ENCODE measurements at regions not wholly inside any gene's neighbourhood (a gene's known extent, or its start where the extent isn't known, plus 50 kb on each side); places are given as distances from the start of the nearest gene placed in this dataset.

- no peak for TF ChIP-seq CTCF (IDR thresholded peaks at IDR 0.05; ENCODE audit: unreplicated experiment)
- H3K27ac Mint-ChIP-seq: no peak overlapping the region
- H3K36me3 Mint-ChIP-seq (ENCODE audit: insufficient read depth): no peaks in the 10 kb centered on the region
- no peaks in the 10 kb centered on the region for H3K9me3 Mint-ChIP-seq (ENCODE audit: low read depth)
- peaks cover 2% of the 10 kb centered on the region for H3K4me1 Mint-ChIP-seq (ENCODE audit: low read depth)
- no peak overlapping the region for H3K4me3 Mint-ChIP-seq (ENCODE audit: low read depth)
- H3K27me3 Mint-ChIP-seq: no peaks in the 10 kb centered on the region
- no peak for DNase-seq (ENCODE audit: low spot score, unreplicated experiment)
Observed at GRCh38 chr6:81067057-81067456, 685.4 kb downstream of the TENT5A start.

- Mint-ChIP-seq H3K27ac (no peak overlapping the region), H3K4me3 (ENCODE audit: low read depth) (no peak overlapping the region), H3K27me3 (no peaks in the 10 kb centered on the region), H3K36me3 (ENCODE audit: insufficient read depth) (no peaks in the 10 kb centered on the region), H3K4me1 (ENCODE audit: low read depth) (no peaks in the 10 kb centered on the region), H3K9me3 (ENCODE audit: low read depth) (no peaks in the 10 kb centered on the region)
- DNase-seq (ENCODE audit: low spot score, unreplicated experiment): no peak
- no peak for TF ChIP-seq CTCF (IDR thresholded peaks at IDR 0.05; ENCODE audit: unreplicated experiment)
Observed at GRCh38 chr6:81063891-81064290, 688.6 kb downstream of the TENT5A start.

GRCh38 chr6:81054036-81054435, 698.4 kb downstream of the TENT5A start:
- DNase-seq (ENCODE audit: low spot score, unreplicated experiment): no peak
- Mint-ChIP-seq H3K36me3 (ENCODE audit: insufficient read depth) (no peaks in the 10 kb centered on the region), H3K27ac (no peak overlapping the region), H3K4me1 (ENCODE audit: low read depth) (no peaks in the 10 kb centered on the region), H3K4me3 (ENCODE audit: low read depth) (no peak overlapping the region), H3K27me3 (no peaks in the 10 kb centered on the region), H3K9me3 (ENCODE audit: low read depth) (no peaks in the 10 kb centered on the region)
- no peak for TF ChIP-seq CTCF (IDR thresholded peaks at IDR 0.05; ENCODE audit: unreplicated experiment)

GRCh38 chr6:81051952-81052351, 700.5 kb downstream of the TENT5A start:
- H3K9me3 Mint-ChIP-seq (ENCODE audit: low read depth): no peaks in the 10 kb centered on the region
- H3K4me1 Mint-ChIP-seq (ENCODE audit: low read depth): no peaks in the 10 kb centered on the region
- H3K36me3 Mint-ChIP-seq (ENCODE audit: insufficient read depth): no peaks in the 10 kb centered on the region
- H3K27me3 Mint-ChIP-seq: no peaks in the 10 kb centered on the region
- H3K27ac Mint-ChIP-seq: no peak overlapping the region
- DNase-seq (ENCODE audit: low spot score, unreplicated experiment): no peak
- TF ChIP-seq CTCF (IDR thresholded peaks at IDR 0.05; ENCODE audit: unreplicated experiment): no peak
- no peak overlapping the region for H3K4me3 Mint-ChIP-seq (ENCODE audit: low read depth)

GRCh38 chr6:81049425-81050042, 702.9 kb downstream of the TENT5A start:
- no peaks in the 10 kb centered on the region for H3K27me3 Mint-ChIP-seq
- H3K9me3 Mint-ChIP-seq (ENCODE audit: low read depth): no peaks in the 10 kb centered on the region
- no peak overlapping the region for H3K4me3 Mint-ChIP-seq (ENCODE audit: low read depth)
- no peak overlapping the region for H3K27ac Mint-ChIP-seq
- DNase-seq (ENCODE audit: low spot score, unreplicated experiment): no peak
- H3K36me3 Mint-ChIP-seq (ENCODE audit: insufficient read depth): no peaks in the 10 kb centered on the region
- no peaks in the 10 kb centered on the region for H3K4me1 Mint-ChIP-seq (ENCODE audit: low read depth)
- TF ChIP-seq CTCF (IDR thresholded peaks at IDR 0.05; ENCODE audit: unreplicated experiment): no peak
